HCT116 (cell line): ENCODE measurements at regions not wholly inside any gene's neighbourhood (a gene's known extent, or its start where the extent isn't known, plus 50 kb on each side); places are given as distances from the start of the nearest gene placed in this dataset.

ENCODE experiments used
- ATAC-seq: fragments of 200-7000 bp; cut with Tn5 transposase; 2 replicates; pipeline ENCODE4 v1.9.1; 2020; ENCODE audit warnings: mild to moderate bottlenecking, moderate library complexity
- BruUV-seq: library from RNA; stranded (reverse); fragments of 400-500 nt; replicated peaks from 2 replicates; lab custom pipeline; 2021; lab: Mats Ljungman, UMichigan
- CTCF ChIA-PET: fragments of 300-600 bp; sonication (Branson Sonifier 250); formaldehyde crosslinking; loops from one replicate; lab custom pipeline; 2021; ENCODE audit warnings: antibody characterized with exemption; lab: Charles Lee
- POLR2A ChIA-PET: fragments of 300-600, 350-600 bp; sonication (Branson Sonifier 250); formaldehyde crosslinking; loops from one replicate; lab custom pipeline; 2021; ENCODE audit warnings: antibody characterized with exemption; lab: Charles Lee
- RAD21 ChIA-PET, 2 experiments: fragments of 300-600 bp; sonication (Branson Sonifier 250); formaldehyde crosslinking; loops; one replicate each; lab custom pipeline; 2023; ENCODE audit warnings: low total read pairs in 2 of 2; ENCODE audit not compliant: uncharacterized antibody in 2 of 2, unreplicated experiment in 2 of 2, low non-redundant PET in 1 of 2; lab: Charles Lee
- DNase-seq: peaks from one replicate; pipeline ENCODE4 v3.0.0-alpha.2; 2010; ENCODE audit warnings: low read depth, low spot score
- H2AFZ ChIP-seq: fragments of 200-600 bp; shearing (Covaris generic), sonication (generic); 2 replicates; pipeline ENCODE4 v1.6.1; 2017; ENCODE audit warnings: low read depth, mixed run types, mixed read lengths, antibody characterized with exemption, low read length; ENCODE audit not compliant: poor library complexity, severe bottlenecking
- H3K27ac ChIP-seq: 2 replicates; pipeline ENCODE4 v1.5.1; 2012; ENCODE audit warnings: low read depth, low read length
- H3K27me3 ChIP-seq: fragments of 200-600 bp; sonication (generic); 2 replicates; pipeline ENCODE4 v1.6.1; 2016; ENCODE audit warnings: mixed run types, low read length, mixed read lengths; ENCODE audit not compliant: insufficient read depth
- H3K36me3 ChIP-seq, 2 experiments: fragments of 200-500 bp in 1 of 2; fragments of 200-600 bp in 1 of 2; sonication (Bioruptor generic) in 1 of 2; sonication (generic) in 1 of 2; 2 replicates each; pipeline versions ENCODE4 v1.5.1 to v1.6.1; 2014 to 2016; ENCODE audit warnings: low read length in 2 of 2, inconsistent platforms in 1 of 2, mixed read lengths in 1 of 2, mixed run types in 1 of 2; ENCODE audit not compliant: insufficient read depth in 2 of 2, control insufficient read depth in 1 of 2
- H3K4me1 ChIP-seq, 2 experiments: fragments of 200-600 bp in 1 of 2; sonication (generic) in 1 of 2; 2 replicates each; pipeline versions ENCODE4 v1.5.1 to v1.6.1; 2012 to 2017; ENCODE audit warnings: low read length in 2 of 2, inconsistent platforms in 1 of 2, mild to moderate bottlenecking in 1 of 2, mixed read lengths in 1 of 2, mixed run types in 1 of 2, moderate library complexity in 1 of 2; ENCODE audit not compliant: insufficient read depth in 2 of 2, control insufficient read depth in 1 of 2
- H3K4me2 ChIP-seq: fragments of 200-600 bp; sonication (generic); 2 replicates; pipeline ENCODE4 v1.6.1; 2017; ENCODE audit warnings: mixed run types, low read length, mixed read lengths
- H3K4me3 ChIP-seq, 2 experiments: fragments of 200-600 bp in 1 of 2; sonication (generic) in 1 of 2; replicated peaks in 1 of 2; 2 replicates each; pipeline ENCODE4 v1.5.1; 2011 to 2016; ENCODE audit warnings: low read length in 2 of 2, control low read depth in 1 of 2, low read depth in 1 of 2, mild to moderate bottlenecking in 1 of 2, mixed read lengths in 1 of 2, mixed run types in 1 of 2
- H3K79me2 ChIP-seq: fragments of 200-600 bp; sonication (generic); 2 replicates; pipeline ENCODE4 v1.6.1; 2017; ENCODE audit warnings: mild to moderate bottlenecking, mixed run types, low read length, moderate library complexity, mixed read lengths; ENCODE audit not compliant: insufficient read depth
- H3K9ac ChIP-seq: fragments of 200-600 bp; sonication (generic); 2 replicates; pipeline ENCODE4 v1.6.1; 2016; ENCODE audit warnings: low read length, mixed read lengths
- H3K9me2 ChIP-seq: fragments of 200-600 bp; sonication (generic), shearing (Covaris generic); 2 replicates; pipeline ENCODE4 v1.6.1; 2017; ENCODE audit warnings: mixed run types, mild to moderate bottlenecking, moderate library complexity; ENCODE audit not compliant: insufficient read depth
- H3K9me3 ChIP-seq, 2 experiments: fragments of 200-500 bp in 1 of 2; fragments of 200-600 bp in 1 of 2; sonication (Bioruptor generic) in 1 of 2; sonication (generic) in 1 of 2; 2 replicates each; pipeline ENCODE4 v1.6.1; 2014 to 2017; ENCODE audit warnings: low read length in 2 of 2, mixed read lengths in 2 of 2, inconsistent platforms in 1 of 2, low read depth in 1 of 2, mild to moderate bottlenecking in 1 of 2, mixed run types in 1 of 2, moderate library complexity in 1 of 2; ENCODE audit not compliant: control insufficient read depth in 1 of 2, insufficient read depth in 1 of 2
- H4K20me1 ChIP-seq: fragments of 200-600 bp; sonication (generic), shearing (Covaris generic); 2 replicates; pipeline ENCODE4 v1.6.1; 2017; ENCODE audit warnings: mixed run types, mild to moderate bottlenecking, moderate library complexity; ENCODE audit not compliant: insufficient read depth
- CBX3 ChIP-seq: IDR thresholded peaks from 2 replicates; pipeline ENCODE4 v1.6.1; 2012; ENCODE audit warnings: low read depth
- CEBPB ChIP-seq: IDR thresholded peaks from 2 replicates; pipeline ENCODE4 v1.6.1; 2012; ENCODE audit warnings: low read depth
- EGR1 ChIP-seq: IDR thresholded peaks from 2 replicates; pipeline ENCODE4 v1.6.1; 2012; ENCODE audit warnings: low read depth
- ELF1 ChIP-seq: IDR thresholded peaks from 2 replicates; pipeline ENCODE4 v1.6.1; 2012; ENCODE audit warnings: low read depth, borderline replicate concordance
- EZH2 ChIP-seq: fragments of 200-600 bp; sonication (generic); IDR thresholded peaks from 2 replicates; pipeline ENCODE4 v1.6.1; 2017; ENCODE audit warnings: antibody characterized with exemption, mixed run types
- EZH2phosphoT487 ChIP-seq: fragments of 200-600 bp; IDR thresholded peaks from 2 replicates; pipeline ENCODE4 v1.6.1; 2018; ENCODE audit warnings: antibody characterized with exemption, borderline replicate concordance
- FOSL1 ChIP-seq: IDR thresholded peaks from 2 replicates; pipeline ENCODE4 v1.6.1; 2012; ENCODE audit warnings: low read depth
- JUND ChIP-seq: IDR thresholded peaks from 2 replicates; pipeline ENCODE4 v1.6.1; 2012
- MAX ChIP-seq: IDR thresholded peaks from 2 replicates; pipeline ENCODE4 v1.6.1; 2012
- POLR2A ChIP-seq: IDR thresholded peaks from 2 replicates; pipeline ENCODE4 v1.7.0; 2011; ENCODE audit warnings: borderline replicate concordance; ENCODE audit not compliant: insufficient read depth, insufficient read length; ENCODE audit errors: extremely low read depth
- POLR2AphosphoS5 ChIP-seq: IDR thresholded peaks from 2 replicates; pipeline ENCODE4 v1.6.1; 2011; ENCODE audit warnings: mild to moderate bottlenecking, low read depth, low read length, moderate library complexity
- SIN3A ChIP-seq: IDR thresholded peaks from 2 replicates; pipeline ENCODE4 v1.6.1; 2012; ENCODE audit warnings: low read depth
- SRF ChIP-seq: IDR thresholded peaks from 2 replicates; pipeline ENCODE4 v1.6.1; 2012; ENCODE audit warnings: low read depth
- TCF7L2 ChIP-seq: IDR thresholded peaks from 2 replicates; pipeline ENCODE4 v1.7.0; 2011; ENCODE audit warnings: borderline replicate concordance, inconsistent platforms; ENCODE audit not compliant: insufficient read depth, insufficient read length; ENCODE audit errors: extremely low read depth
- YY1 ChIP-seq: IDR thresholded peaks from 2 replicates; pipeline ENCODE4 v1.6.1; 2011; ENCODE audit warnings: low read length, low read depth, moderate library complexity, mild to moderate bottlenecking; ENCODE audit not compliant: insufficient replicate concordance; ENCODE audit errors: extremely low read depth
- ZFX ChIP-seq: fragments of 450-650 bp; IDR thresholded peaks from 2 replicates; pipeline ENCODE4 v1.6.1; 2017
- intact Hi-C: fragments of 100-400 bp; cut with micrococcal nuclease; formaldehyde crosslinking; loops from 2 replicates; pipeline ENCODE4 v1.10.0; 2022
- TF ChIP-seq, protein P1 (sequence below): IDR thresholded peaks from 2 replicates; pipeline ENCODE4 v1.6.1; 2011; ENCODE audit warnings: mild to moderate bottlenecking, low read length, moderate library complexity; ENCODE audit not compliant: insufficient replicate concordance; ENCODE audit errors: extremely low read depth
- TF ChIP-seq, protein P2 (sequence below): IDR thresholded peaks from 2 replicates; pipeline ENCODE4 v1.6.1; 2012
- TF ChIP-seq, protein P3 (sequence below): IDR thresholded peaks from 2 replicates; pipeline ENCODE4 v1.6.1; 2012; ENCODE audit warnings: low read depth

GRCh38 chr13:59172076-59172475 lies 991.7 kb downstream of the DIAPH3 start:
- no peak for ATAC-seq
- TF ChIP-seq EZH2phosphoT487 (no peak), MAX (no peak), POLR2AphosphoS5 (no peak), ZFX (no peak), SRF (no peak), FOSL1 (no peak), TCF7L2 (no peak), JUND (no peak), CBX3 (no peak), EGR1 (no peak), SIN3A (no peak), CEBPB (no peak), EZH2 (no peak), YY1 (no peak), POLR2A (no peak), ELF1 (no peak)
- TF ChIP-seq, protein P1, sequence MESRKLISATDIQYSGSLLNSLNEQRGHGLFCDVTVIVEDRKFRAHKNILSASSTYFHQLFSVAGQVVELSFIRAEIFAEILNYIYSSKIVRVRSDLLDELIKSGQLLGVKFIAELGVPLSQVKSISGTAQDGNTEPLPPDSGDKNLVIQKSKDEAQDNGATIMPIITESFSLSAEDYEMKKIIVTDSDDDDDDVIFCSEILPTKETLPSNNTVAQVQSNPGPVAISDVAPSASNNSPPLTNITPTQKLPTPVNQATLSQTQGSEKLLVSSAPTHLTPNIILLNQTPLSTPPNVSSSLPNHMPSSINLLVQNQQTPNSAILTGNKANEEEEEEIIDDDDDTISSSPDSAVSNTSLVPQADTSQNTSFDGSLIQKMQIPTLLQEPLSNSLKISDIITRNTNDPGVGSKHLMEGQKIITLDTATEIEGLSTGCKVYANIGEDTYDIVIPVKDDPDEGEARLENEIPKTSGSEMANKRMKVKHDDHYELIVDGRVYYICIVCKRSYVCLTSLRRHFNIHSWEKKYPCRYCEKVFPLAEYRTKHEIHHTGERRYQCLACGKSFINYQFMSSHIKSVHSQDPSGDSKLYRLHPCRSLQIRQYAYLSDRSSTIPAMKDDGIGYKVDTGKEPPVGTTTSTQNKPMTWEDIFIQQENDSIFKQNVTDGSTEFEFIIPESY, result no peak
- TF ChIP-seq, protein P2, sequence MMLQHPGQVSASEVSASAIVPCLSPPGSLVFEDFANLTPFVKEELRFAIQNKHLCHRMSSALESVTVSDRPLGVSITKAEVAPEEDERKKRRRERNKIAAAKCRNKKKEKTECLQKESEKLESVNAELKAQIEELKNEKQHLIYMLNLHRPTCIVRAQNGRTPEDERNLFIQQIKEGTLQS, result no peak
- TF ChIP-seq, protein P3, sequence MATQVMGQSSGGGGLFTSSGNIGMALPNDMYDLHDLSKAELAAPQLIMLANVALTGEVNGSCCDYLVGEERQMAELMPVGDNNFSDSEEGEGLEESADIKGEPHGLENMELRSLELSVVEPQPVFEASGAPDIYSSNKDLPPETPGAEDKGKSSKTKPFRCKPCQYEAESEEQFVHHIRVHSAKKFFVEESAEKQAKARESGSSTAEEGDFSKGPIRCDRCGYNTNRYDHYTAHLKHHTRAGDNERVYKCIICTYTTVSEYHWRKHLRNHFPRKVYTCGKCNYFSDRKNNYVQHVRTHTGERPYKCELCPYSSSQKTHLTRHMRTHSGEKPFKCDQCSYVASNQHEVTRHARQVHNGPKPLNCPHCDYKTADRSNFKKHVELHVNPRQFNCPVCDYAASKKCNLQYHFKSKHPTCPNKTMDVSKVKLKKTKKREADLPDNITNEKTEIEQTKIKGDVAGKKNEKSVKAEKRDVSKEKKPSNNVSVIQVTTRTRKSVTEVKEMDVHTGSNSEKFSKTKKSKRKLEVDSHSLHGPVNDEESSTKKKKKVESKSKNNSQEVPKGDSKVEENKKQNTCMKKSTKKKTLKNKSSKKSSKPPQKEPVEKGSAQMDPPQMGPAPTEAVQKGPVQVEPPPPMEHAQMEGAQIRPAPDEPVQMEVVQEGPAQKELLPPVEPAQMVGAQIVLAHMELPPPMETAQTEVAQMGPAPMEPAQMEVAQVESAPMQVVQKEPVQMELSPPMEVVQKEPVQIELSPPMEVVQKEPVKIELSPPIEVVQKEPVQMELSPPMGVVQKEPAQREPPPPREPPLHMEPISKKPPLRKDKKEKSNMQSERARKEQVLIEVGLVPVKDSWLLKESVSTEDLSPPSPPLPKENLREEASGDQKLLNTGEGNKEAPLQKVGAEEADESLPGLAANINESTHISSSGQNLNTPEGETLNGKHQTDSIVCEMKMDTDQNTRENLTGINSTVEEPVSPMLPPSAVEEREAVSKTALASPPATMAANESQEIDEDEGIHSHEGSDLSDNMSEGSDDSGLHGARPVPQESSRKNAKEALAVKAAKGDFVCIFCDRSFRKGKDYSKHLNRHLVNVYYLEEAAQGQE, result no peak

More at GRCh38 chr13:59172076-59172475, 991.7 kb downstream of the DIAPH3 start:
- H3K27ac ChIP-seq, result no peak overlapping the region
- no peak overlapping the region for H3K4me2 ChIP-seq
- no peak overlapping the region for H2AFZ ChIP-seq
- ChIA-PET RAD21 (no interaction called here), POLR2A (no interaction called here), CTCF (no interaction called here)
- H3K9me2 ChIP-seq, result no peaks in the 10 kb centered on the region
- no TSS peak for BruUV-seq
- no peaks in the 10 kb centered on the region for H3K79me2 ChIP-seq
- DNase-seq, result no peak
- no peaks in the 10 kb centered on the region for H4K20me1 ChIP-seq
- no peak overlapping the region for H3K9ac ChIP-seq
- H3K9me3 ChIP-seq, result peaks cover 0 to 14% of the 10 kb centered on the region in 2 experiments; a peak in 2 of 4 replicates
- H3K36me3 ChIP-seq, result no peaks in the 10 kb centered on the region
- H3K4me1 ChIP-seq, result no peaks in the 10 kb centered on the region
- H3K4me3 ChIP-seq, result no peak overlapping the region
- intact Hi-C loops, result no loop called here
- no peaks in the 10 kb centered on the region for H3K27me3 ChIP-seq
